ENCODE measurements at regions not wholly inside any gene's neighbourhood (a gene's known extent, or its start where the extent isn't known, plus 50 kb on each side); places are given as distances from the start of the nearest gene placed in this dataset.

DNA sequence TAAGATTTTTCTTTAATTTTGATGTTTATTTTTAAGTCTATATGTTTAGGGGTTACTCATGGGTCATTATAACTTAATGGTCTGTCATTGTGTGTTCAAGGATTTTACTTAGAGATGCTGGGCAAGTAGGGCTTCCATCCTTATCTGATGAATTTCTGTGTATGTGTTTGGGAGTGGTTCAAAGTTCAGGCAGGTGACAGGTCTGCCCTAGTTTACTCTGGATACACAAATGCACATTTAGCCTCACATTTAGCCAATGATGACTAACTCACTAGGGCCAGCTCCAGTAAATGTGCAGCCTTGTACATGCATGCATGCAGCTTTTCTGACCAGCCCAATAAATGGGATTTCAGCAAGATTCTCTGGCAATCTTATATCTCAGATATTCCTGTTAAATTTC is 554.1 kb downstream of the SI start:
- TF ChIP-seq, protein P1, sequence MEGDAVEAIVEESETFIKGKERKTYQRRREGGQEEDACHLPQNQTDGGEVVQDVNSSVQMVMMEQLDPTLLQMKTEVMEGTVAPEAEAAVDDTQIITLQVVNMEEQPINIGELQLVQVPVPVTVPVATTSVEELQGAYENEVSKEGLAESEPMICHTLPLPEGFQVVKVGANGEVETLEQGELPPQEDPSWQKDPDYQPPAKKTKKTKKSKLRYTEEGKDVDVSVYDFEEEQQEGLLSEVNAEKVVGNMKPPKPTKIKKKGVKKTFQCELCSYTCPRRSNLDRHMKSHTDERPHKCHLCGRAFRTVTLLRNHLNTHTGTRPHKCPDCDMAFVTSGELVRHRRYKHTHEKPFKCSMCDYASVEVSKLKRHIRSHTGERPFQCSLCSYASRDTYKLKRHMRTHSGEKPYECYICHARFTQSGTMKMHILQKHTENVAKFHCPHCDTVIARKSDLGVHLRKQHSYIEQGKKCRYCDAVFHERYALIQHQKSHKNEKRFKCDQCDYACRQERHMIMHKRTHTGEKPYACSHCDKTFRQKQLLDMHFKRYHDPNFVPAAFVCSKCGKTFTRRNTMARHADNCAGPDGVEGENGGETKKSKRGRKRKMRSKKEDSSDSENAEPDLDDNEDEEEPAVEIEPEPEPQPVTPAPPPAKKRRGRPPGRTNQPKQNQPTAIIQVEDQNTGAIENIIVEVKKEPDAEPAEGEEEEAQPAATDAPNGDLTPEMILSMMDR (IDR thresholded peaks at IDR 0.05; ENCODE audit: extremely low read depth in 1 of 2, insufficient read depth in 1 of 2, low read depth in 1 of 2, low read length in 2 of 2): no peak
- no peak for TF ChIP-seq POLR2A (IDR thresholded peaks at IDR 0.05; ENCODE audit: low read depth, low read length)
- TF ChIP-seq POLR2AphosphoS5 (IDR thresholded peaks at IDR 0.05; ENCODE audit: insufficient read depth, low read depth, low read length): no peak
- TF ChIP-seq MAX (IDR thresholded peaks at IDR 0.05; ENCODE audit: insufficient read depth, insufficient read length): no peak
- no peak for TF ChIP-seq EZH2 (IDR thresholded peaks at IDR 0.05; ENCODE audit: borderline replicate concordance, low read depth, low read length, severe bottlenecking)
- no peak for TF ChIP-seq FOS (IDR thresholded peaks at IDR 0.05; ENCODE audit: borderline replicate concordance, insufficient read depth, low read length)
- no peak for TF ChIP-seq MYC (IDR thresholded peaks at IDR 0.05; ENCODE audit: low read depth, low read length)
- no peak for TF ChIP-seq GATA2 (IDR thresholded peaks at IDR 0.05; ENCODE audit: insufficient read depth, insufficient read length, low read depth, low read length)

Data from endothelial cell of umbilical vein (primary cell).